Nephron (organoid): ENCODE measurements at regions not wholly inside any gene's neighbourhood (a gene's known extent, or its start where the extent isn't known, plus 50 kb on each side); places are given as distances from the start of the nearest gene placed in this dataset.

Source experiments
- H3K27ac Mint-ChIP-seq, 3 experiments: 2 replicates each; pipeline ENCODE4 v1.8.0; 2020; ENCODE audit warnings: mixed read lengths in 3 of 3, mild to moderate bottlenecking in 2 of 3, moderate library complexity in 1 of 3
- H3K27me3 Mint-ChIP-seq: 2 replicates; pipeline ENCODE4 v1.8.0; 2021; ENCODE audit warnings: low read depth, mild to moderate bottlenecking, moderate library complexity, mixed read lengths
- H3K36me3 Mint-ChIP-seq: 2 replicates; pipeline ENCODE4 v1.8.0; 2020; ENCODE audit warnings: low read depth, mixed read lengths
- H3K4me1 Mint-ChIP-seq: 2 replicates; pipeline ENCODE4 v1.8.0; 2020; ENCODE audit warnings: mixed read lengths
- H3K4me3 Mint-ChIP-seq, 3 experiments: 2 replicates each; pipeline ENCODE4 v1.8.0; 2020; ENCODE audit warnings: mild to moderate bottlenecking in 3 of 3, mixed read lengths in 3 of 3, moderate library complexity in 2 of 3
- H3K9me3 Mint-ChIP-seq: 2 replicates; pipeline ENCODE4 v1.8.0; 2020; ENCODE audit warnings: mixed read lengths
- CTCF ChIP-seq, 3 experiments: fragments of 200-600 bp; sonication (generic); IDR thresholded peaks; one replicate each; pipeline ENCODE4 v1.5.0; 2021; ENCODE audit warnings: antibody characterized with exemption in 3 of 3; ENCODE audit not compliant: unreplicated experiment in 3 of 3

- no peak for TF ChIP-seq CTCF (IDR thresholded peaks at IDR 0.05; ENCODE audit: unreplicated experiment in 3 of 3)
- H3K27me3 Mint-ChIP-seq, result peaks cover 3% of the 10 kb centered on the region
- no peak overlapping the region for H3K27ac Mint-ChIP-seq
- H3K4me1 Mint-ChIP-seq, result no peaks in the 10 kb centered on the region
- H3K4me3 Mint-ChIP-seq, result no peak overlapping the region
- H3K9me3 Mint-ChIP-seq, result no peaks in the 10 kb centered on the region
- H3K36me3 Mint-ChIP-seq, result no peaks in the 10 kb centered on the region
These were observed 134.2 kb upstream of the NSMCE3 start for GRCh38 chr15:29403772-29404171.

GRCh38 chr15:29401644-29402043 lies 132.0 kb upstream of the NSMCE3 start:
- no peaks in the 10 kb centered on the region for H3K36me3 Mint-ChIP-seq

GRCh38 chr15:29400701-29401100 lies 131.1 kb upstream of the NSMCE3 start:
- Mint-ChIP-seq H3K27ac (no peak overlapping the region), H3K36me3 (no peaks in the 10 kb centered on the region), H3K4me1 (no peaks in the 10 kb centered on the region), H3K27me3 (peaks cover 3% of the 10 kb centered on the region), H3K9me3 (no peaks in the 10 kb centered on the region), H3K4me3 (no peak overlapping the region)
- no peak for TF ChIP-seq CTCF (IDR thresholded peaks at IDR 0.05; ENCODE audit: unreplicated experiment in 3 of 3)

More at GRCh38 chr15:29401644-29402043, 132.0 kb upstream of the NSMCE3 start:
- TF ChIP-seq CTCF (IDR thresholded peaks at IDR 0.05; ENCODE audit: unreplicated experiment in 3 of 3), result no peak
- no peaks in the 10 kb centered on the region for H3K4me1 Mint-ChIP-seq
- no peak overlapping the region for H3K27ac Mint-ChIP-seq
- no peak overlapping the region for H3K4me3 Mint-ChIP-seq
- no peaks in the 10 kb centered on the region for H3K9me3 Mint-ChIP-seq
- H3K27me3 Mint-ChIP-seq, result peaks cover 3% of the 10 kb centered on the region

- H3K36me3 Mint-ChIP-seq, result no peaks in the 10 kb centered on the region
- no peak overlapping the region for H3K4me3 Mint-ChIP-seq
- no peak overlapping the region for H3K27ac Mint-ChIP-seq
- no peaks in the 10 kb centered on the region for H3K4me1 Mint-ChIP-seq
- no peaks in the 10 kb centered on the region for H3K9me3 Mint-ChIP-seq
- peaks cover 3% of the 10 kb centered on the region for H3K27me3 Mint-ChIP-seq
- no peak for TF ChIP-seq CTCF (IDR thresholded peaks at IDR 0.05; ENCODE audit: unreplicated experiment in 3 of 3)
These were observed 129.3 kb upstream of the NSMCE3 start for GRCh38 chr15:29398907-29399306.

- no peak overlapping the region for H3K27ac Mint-ChIP-seq
- peaks cover 6% of the 10 kb centered on the region for H3K9me3 Mint-ChIP-seq
- H3K36me3 Mint-ChIP-seq, result no peaks in the 10 kb centered on the region
- H3K4me3 Mint-ChIP-seq, result no peak overlapping the region
- no peaks in the 10 kb centered on the region for H3K27me3 Mint-ChIP-seq
- no peak for TF ChIP-seq CTCF (IDR thresholded peaks at IDR 0.05; ENCODE audit: unreplicated experiment in 3 of 3)
- no peaks in the 10 kb centered on the region for H3K4me1 Mint-ChIP-seq
These were observed 126.7 kb upstream of the NSMCE3 start for GRCh38 chr15:29396176-29396811.

- Mint-ChIP-seq H3K27ac (no peak overlapping the region), H3K27me3 (no peaks in the 10 kb centered on the region), H3K4me1 (no peaks in the 10 kb centered on the region), H3K4me3 (no peak overlapping the region), H3K36me3 (no peaks in the 10 kb centered on the region), H3K9me3 (peaks cover 10% of the 10 kb centered on the region)
- no peak for TF ChIP-seq CTCF (IDR thresholded peaks at IDR 0.05; ENCODE audit: unreplicated experiment in 3 of 3)
These were observed 123.8 kb upstream of the NSMCE3 start for GRCh38 chr15:29393443-29393842.
